H9 (cell line): ENCODE measurements at regions not wholly inside any gene's neighbourhood (a gene's known extent, or its start where the extent isn't known, plus 50 kb on each side); places are given as distances from the start of the nearest gene placed in this dataset.
A peak's percentile ranks its signal among the peaks of the same experiment; 100 is the strongest.

Experiments
- DNase-seq: peaks from one replicate; pipeline ENCODE4 v3.0.0-alpha.2; 2017
- H2AFZ ChIP-seq: one replicate; pipeline ENCODE4 v1.6.1; 2013; ENCODE audit warnings: mild to moderate bottlenecking, low read length, control low read depth, moderate library complexity
- H2AK5ac ChIP-seq: 2 replicates; pipeline ENCODE4 v1.6.1; 2013; ENCODE audit warnings: low read length, control low read depth, mixed read lengths; ENCODE audit not compliant: insufficient read length
- H2BK120ac ChIP-seq: one replicate; pipeline ENCODE4 v1.6.1; 2013; ENCODE audit warnings: low read depth, mild to moderate bottlenecking, low read length, control low read depth, inconsistent platforms; ENCODE audit not compliant: poor library complexity, severe bottlenecking
- H2BK12ac ChIP-seq: 2 replicates; pipeline ENCODE4 v1.6.1; 2013; ENCODE audit warnings: low read length, control low read depth, mixed read lengths, low read depth; ENCODE audit not compliant: insufficient read length
- H2BK15ac ChIP-seq: 2 replicates; pipeline ENCODE4 v1.6.1; 2013; ENCODE audit warnings: low read depth, low read length, control low read depth
- H2BK20ac ChIP-seq: one replicate; pipeline ENCODE4 v1.6.1; 2013; ENCODE audit warnings: low read depth, mild to moderate bottlenecking, low read length, control low read depth, inconsistent platforms; ENCODE audit not compliant: poor library complexity, severe bottlenecking
- H2BK5ac ChIP-seq: 2 replicates; pipeline ENCODE4 v1.6.1; 2013; ENCODE audit warnings: low read length, control low read depth, mixed read lengths; ENCODE audit not compliant: insufficient read length
- H3K14ac ChIP-seq: 2 replicates; pipeline ENCODE4 v1.6.1; 2013; ENCODE audit warnings: low read length, control low read depth; ENCODE audit not compliant: insufficient read depth
- H3K18ac ChIP-seq: 2 replicates; pipeline ENCODE4 v1.6.1; 2013; ENCODE audit warnings: low read depth, mild to moderate bottlenecking, mixed read lengths, low read length, control low read depth; ENCODE audit not compliant: insufficient read length
- H3K23ac ChIP-seq: 2 replicates; pipeline ENCODE4 v1.6.1; 2013; ENCODE audit warnings: low read length, control low read depth, mixed read lengths, low read depth; ENCODE audit not compliant: insufficient read length
- H3K23me2 ChIP-seq: 2 replicates; pipeline ENCODE4 v1.6.1; 2013; ENCODE audit warnings: low read depth, mild to moderate bottlenecking, mixed read lengths, low read length, control low read depth; ENCODE audit not compliant: insufficient read length, poor library complexity, severe bottlenecking
- H3K27ac ChIP-seq: 2 replicates; pipeline ENCODE4 v1.5.1; 2013; ENCODE audit warnings: low read length, control low read depth, mixed read lengths, low read depth; ENCODE audit not compliant: insufficient read length
- H3K27me3 ChIP-seq: 2 replicates; pipeline ENCODE4 v1.6.1; 2013; ENCODE audit warnings: low read length, control low read depth, inconsistent platforms; ENCODE audit not compliant: insufficient read depth
- H3K4ac ChIP-seq: 2 replicates; pipeline ENCODE4 v1.6.1; 2013; ENCODE audit warnings: low read depth, mild to moderate bottlenecking, control low read depth, inconsistent platforms, low read length, moderate library complexity
- H3K4me1 ChIP-seq: 2 replicates; pipeline ENCODE4 v1.6.1; 2013; ENCODE audit warnings: low read length, control low read depth, inconsistent platforms; ENCODE audit not compliant: insufficient read depth
- H3K4me2 ChIP-seq: 2 replicates; pipeline ENCODE4 v1.6.1; 2013; ENCODE audit warnings: low read length, control low read depth, mixed read lengths; ENCODE audit not compliant: insufficient read length, insufficient read depth
- H3K56ac ChIP-seq: 2 replicates; pipeline ENCODE4 v1.6.1; 2013; ENCODE audit warnings: low read depth, mild to moderate bottlenecking, mixed read lengths, low read length, control low read depth; ENCODE audit not compliant: insufficient read length
- H3K79me1 ChIP-seq: 2 replicates; pipeline ENCODE4 v1.6.1; 2013; ENCODE audit warnings: low read depth, mild to moderate bottlenecking, moderate library complexity, low read length, control low read depth, inconsistent platforms; ENCODE audit not compliant: insufficient read depth, poor library complexity, severe bottlenecking
- H3K79me2 ChIP-seq: 2 replicates; pipeline ENCODE4 v1.6.1; 2013; ENCODE audit warnings: low read length, control low read depth, inconsistent platforms; ENCODE audit not compliant: insufficient read depth
- H3K9ac ChIP-seq: 2 replicates; pipeline ENCODE4 v1.6.1; 2013; ENCODE audit warnings: low read length, control low read depth, mixed read lengths; ENCODE audit not compliant: insufficient read length; ENCODE audit errors: extremely low read depth
- H3K9me3 ChIP-seq: one replicate; pipeline ENCODE4 v1.6.1; 2013; ENCODE audit warnings: low read depth, low read length, inconsistent platforms; ENCODE audit not compliant: control insufficient read depth
- H3T11ph ChIP-seq: one replicate; pipeline ENCODE4 v1.6.1; 2013; ENCODE audit warnings: mild to moderate bottlenecking, low read length, control low read depth, inconsistent platforms
- H4K20me1 ChIP-seq: one replicate; pipeline ENCODE4 v1.6.1; 2013; ENCODE audit not compliant: control insufficient read depth, insufficient read length, insufficient read depth
- H4K5ac ChIP-seq: 2 replicates; pipeline ENCODE4 v1.6.1; 2013; ENCODE audit warnings: low read depth, mild to moderate bottlenecking, mixed read lengths, low read length, control low read depth; ENCODE audit not compliant: insufficient read length
- H4K8ac ChIP-seq: replicated peaks from 2 replicates; pipeline ENCODE4 v1.6.1; 2013; ENCODE audit warnings: low read length, control low read depth, mixed read lengths, low read depth; ENCODE audit not compliant: insufficient read length
- H4K91ac ChIP-seq: 2 replicates; pipeline ENCODE4 v1.6.1; 2013; ENCODE audit warnings: low read depth, mild to moderate bottlenecking, moderate library complexity, mixed read lengths, low read length, control low read depth; ENCODE audit not compliant: insufficient read length
- H3K27ac Mint-ChIP-seq, 3 experiments: 2 replicates in 2 of 3; 3 replicates in 1 of 3; pipeline ENCODE4 v1.8.0; 2020 to 2021; ENCODE audit warnings: mixed read lengths in 3 of 3, mild to moderate bottlenecking in 1 of 3, moderate library complexity in 1 of 3
- H3K27me3 Mint-ChIP-seq: 2 replicates; pipeline ENCODE4 v1.8.0; 2021; ENCODE audit warnings: low read depth, mild to moderate bottlenecking, moderate library complexity, mixed read lengths
- H3K36me3 Mint-ChIP-seq, 3 experiments: 2 replicates in 2 of 3; 3 replicates in 1 of 3; pipeline ENCODE4 v1.8.0; 2020 to 2021; ENCODE audit warnings: low read depth in 3 of 3, mixed read lengths in 3 of 3; ENCODE audit not compliant: insufficient read depth in 1 of 3
- H3K4me1 Mint-ChIP-seq, 2 experiments: 2 replicates each; pipeline ENCODE4 v1.8.0; 2020; ENCODE audit warnings: mixed read lengths in 2 of 2
- H3K4me3 Mint-ChIP-seq, 2 experiments: 2 replicates in 1 of 2; 3 replicates in 1 of 2; pipeline ENCODE4 v1.8.0; 2020 to 2021; ENCODE audit warnings: mild to moderate bottlenecking in 2 of 2, mixed read lengths in 2 of 2, moderate library complexity in 1 of 2
- H3K9me3 Mint-ChIP-seq, 2 experiments: 2 replicates in 1 of 2; 3 replicates in 1 of 2; pipeline ENCODE4 v1.8.0; 2020; ENCODE audit warnings: mild to moderate bottlenecking in 2 of 2, mixed read lengths in 2 of 2, moderate library complexity in 1 of 2
- CTCF ChIP-seq: fragments of 200-600 bp; sonication (generic); conservative IDR thresholded peaks from 3 replicates; pipeline ENCODE4 v1.8.0; 2021; ENCODE audit warnings: antibody characterized with exemption, mild to moderate bottlenecking
- WGBS: extraction: QIAGEN DNeasy Blood & Tissue Kit; methylation state at CpG from one replicate; pipeline ENCODE4 v1.1.7; 2013; ENCODE audit warnings: missing lambda C conversion rate, low lambda C conversion rate, mixed read lengths; ENCODE audit not compliant: insufficient read length; ENCODE audit errors: extremely low coverage; 5-methylcytosine and 5-hydroxymethylcytosine counted together

DNA sequence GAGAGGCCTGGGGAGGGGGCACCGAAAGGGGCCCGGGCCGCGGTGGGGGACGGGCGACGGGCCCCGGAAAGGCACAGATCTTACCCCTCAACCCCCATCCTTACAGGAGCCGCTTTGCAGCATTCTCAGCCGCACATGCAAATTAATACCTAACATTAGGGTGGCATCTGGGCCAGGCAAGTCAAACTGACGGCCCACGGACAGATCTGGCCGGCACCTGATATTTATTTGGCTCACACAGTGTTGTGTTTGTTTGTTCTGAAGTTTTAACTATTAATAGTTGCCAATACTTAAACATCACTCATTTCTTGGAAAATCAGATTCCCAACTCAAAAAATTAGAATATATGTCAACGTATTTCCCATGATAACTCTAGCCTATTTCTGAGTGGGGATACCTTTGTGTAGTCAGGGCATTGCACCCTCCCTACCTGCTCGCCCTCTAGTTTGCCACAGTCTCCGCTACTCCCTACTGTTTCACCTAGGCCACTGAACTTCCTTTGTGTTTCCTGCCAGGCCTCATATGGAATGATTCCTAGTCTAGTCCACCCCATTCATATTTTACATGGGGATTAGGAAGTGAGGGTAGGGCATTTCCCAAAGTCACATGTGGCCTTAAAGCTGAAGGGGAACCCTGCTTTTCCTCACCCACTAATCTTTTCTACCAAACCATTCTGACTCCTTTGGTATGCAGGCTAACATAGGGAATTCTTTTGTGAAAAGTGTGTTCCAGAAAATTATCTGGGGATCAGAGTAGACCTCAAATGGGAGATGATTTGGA is 71.9 kb upstream of the LARP1 start:
- no peak overlapping the region for H2AFZ ChIP-seq

More for the DNA sequence above, 71.9 kb upstream of the LARP1 start:
- H3K4me1 ChIP-seq, result peaks cover 6% of the 10 kb centered on the region; the same call in 1 of the 2 replicates
- Mint-ChIP-seq H3K36me3 (peaks cover 11 to 31% (median 22%) of the 10 kb centered on the region in 3 experiments), H3K9me3 (peaks cover 14 to 22% of the 10 kb centered on the region in 2 experiments), H3K27me3 (no peaks in the 10 kb centered on the region; the same call in 1 of the 2 replicates), H3K27ac (peak overlapping the region; percentile 61 to 83 (median 74)), H3K4me3 (peak overlapping the region; percentile 59 to 80), H3K4me1 (peaks cover 9 to 15% of the 10 kb centered on the region in 2 experiments)
- H3K9ac ChIP-seq, result peak overlapping the region; percentile 34
- H2BK15ac ChIP-seq, result no peak overlapping the region
- H2BK5ac ChIP-seq, result peak overlapping the region; percentile 16
- H3K23ac ChIP-seq, result peak overlapping the region; percentile 52
- no peaks in the 10 kb centered on the region for H3K27me3 ChIP-seq
- H3K27ac ChIP-seq, result peak overlapping the region; percentile 41
- H3K79me2 ChIP-seq, result peaks cover 3% of the 10 kb centered on the region; the same call in 1 of the 2 replicates
- H2BK20ac ChIP-seq, result no peak overlapping the region
- H2BK12ac ChIP-seq, result no peak overlapping the region
- peak overlapping the region; percentile 59 for H3K4me2 ChIP-seq
- H3K14ac ChIP-seq, result peak overlapping the region; percentile 67; the same call in 1 of the 2 replicates
- H3T11ph ChIP-seq, result no peak overlapping the region
- WGBS, result no CpG with 5 or more reads among the region's 16 CpGs
- H4K20me1 ChIP-seq, result no peaks in the 10 kb centered on the region
- no peaks in the 10 kb centered on the region for H3K79me1 ChIP-seq
- H4K8ac ChIP-seq, result no peak overlapping the region
- no peak for TF ChIP-seq CTCF
- no peak overlapping the region for H2BK120ac ChIP-seq
- DNase-seq, result no peak
- H2AK5ac ChIP-seq, result no peak overlapping the region
- H4K91ac ChIP-seq, result peak overlapping the region; percentile 73
- peak overlapping the region; percentile 71 for H3K18ac ChIP-seq
- no peak overlapping the region for H3K56ac ChIP-seq
- peaks cover 8% of the 10 kb centered on the region for H3K9me3 ChIP-seq
- H4K5ac ChIP-seq, result peak overlapping the region; percentile 73
- H3K23me2 ChIP-seq, result no peaks in the 10 kb centered on the region
- no peak overlapping the region for H3K4ac ChIP-seq
